ENCODE measurements at regions not wholly inside any gene's neighbourhood (a gene's known extent, or its start where the extent isn't known, plus 50 kb on each side); places are given as distances from the start of the nearest gene placed in this dataset.

GRCh38 chr2:145136702-145137101 is 616.8 kb upstream of the ZEB2 start:
- no peaks in the 10 kb centered on the region for H3K36me3 ChIP-seq (ENCODE audit: control insufficient read depth, insufficient read depth, low read length)
- no peaks in the 10 kb centered on the region for H3K27me3 ChIP-seq (ENCODE audit: control insufficient read depth, insufficient read depth, low read length)
- no peak overlapping the region for H3K4me3 ChIP-seq (ENCODE audit: low read depth in 2 of 2, low read length in 2 of 2)
- TF ChIP-seq REST (IDR thresholded peaks at IDR 0.05; ENCODE audit: insufficient read depth in 1 of 2, low read depth in 2 of 2, low read length in 1 of 2), result no peak
- no peak for TF ChIP-seq SIN3A (IDR thresholded peaks at IDR 0.05; ENCODE audit: borderline replicate concordance, insufficient read depth, low read depth, low read length)
- in situ Hi-C loops (cut with HindIII; ENCODE audit: low pct_unique_long_range_greater_than_20kb, low sequenced_read_pairs), result no loop called here
- no peak for DNase-seq (ENCODE audit: low read depth, low spot score)
- no peak for ATAC-seq
- no peaks in the 10 kb centered on the region for H3K4me1 ChIP-seq (ENCODE audit: control insufficient read depth, insufficient read depth, low read length)
- ChIA-PET POLR2A (no interaction called here), CTCF (no interaction called here)
- no peaks in the 10 kb centered on the region for H3K9me3 ChIP-seq (ENCODE audit: control insufficient read depth, insufficient read depth, low read depth, low read length)
- intact Hi-C loops (cut with micrococcal nuclease; ENCODE audit: unreplicated experiment), result no loop called here
- H3K27ac ChIP-seq (ENCODE audit: low read length), result no peak overlapping the region
- BruUV-seq (replicated peaks), result no TSS peak

GRCh38 chr2:145126146-145126545 is 606.2 kb upstream of the ZEB2 start:
- Histone ChIP-seq H3K27ac (ENCODE audit: low read length) (no peak overlapping the region), H3K9me3 (ENCODE audit: control insufficient read depth, insufficient read depth, low read depth, low read length) (no peaks in the 10 kb centered on the region), H3K27me3 (ENCODE audit: control insufficient read depth, insufficient read depth, low read length) (no peaks in the 10 kb centered on the region), H3K36me3 (ENCODE audit: control insufficient read depth, insufficient read depth, low read length) (no peaks in the 10 kb centered on the region), H3K4me1 (ENCODE audit: control insufficient read depth, insufficient read depth, low read length) (no peaks in the 10 kb centered on the region), H3K4me3 (ENCODE audit: low read depth in 2 of 2, low read length in 2 of 2) (no peak overlapping the region)
- DNase-seq (ENCODE audit: low read depth, low spot score), result no peak
- no peak for ATAC-seq
- POLR2A ChIA-PET, result no interaction called here
- TF ChIP-seq CTCF (IDR thresholded peaks at IDR 0.05) (no peak), TCF7L2 (IDR thresholded peaks at IDR 0.05; ENCODE audit: low read depth, low read length) (no peak), REST (IDR thresholded peaks at IDR 0.05; ENCODE audit: insufficient read depth in 1 of 2, low read depth in 2 of 2, low read length in 1 of 2) (no peak), SIN3A (IDR thresholded peaks at IDR 0.05; ENCODE audit: borderline replicate concordance, insufficient read depth, low read depth, low read length) (no peak)
- no TSS peak for BruUV-seq (replicated peaks)
- CTCF ChIA-PET, result no interaction called here
- in situ Hi-C loops (cut with HindIII; ENCODE audit: low pct_unique_long_range_greater_than_20kb, low sequenced_read_pairs), result no loop called here
- intact Hi-C loops (cut with micrococcal nuclease; ENCODE audit: unreplicated experiment), result no loop called here
